ENCODE measurements at regions not wholly inside any gene's neighbourhood (a gene's known extent, or its start where the extent isn't known, plus 50 kb on each side); places are given as distances from the start of the nearest gene placed in this dataset.

DNA sequence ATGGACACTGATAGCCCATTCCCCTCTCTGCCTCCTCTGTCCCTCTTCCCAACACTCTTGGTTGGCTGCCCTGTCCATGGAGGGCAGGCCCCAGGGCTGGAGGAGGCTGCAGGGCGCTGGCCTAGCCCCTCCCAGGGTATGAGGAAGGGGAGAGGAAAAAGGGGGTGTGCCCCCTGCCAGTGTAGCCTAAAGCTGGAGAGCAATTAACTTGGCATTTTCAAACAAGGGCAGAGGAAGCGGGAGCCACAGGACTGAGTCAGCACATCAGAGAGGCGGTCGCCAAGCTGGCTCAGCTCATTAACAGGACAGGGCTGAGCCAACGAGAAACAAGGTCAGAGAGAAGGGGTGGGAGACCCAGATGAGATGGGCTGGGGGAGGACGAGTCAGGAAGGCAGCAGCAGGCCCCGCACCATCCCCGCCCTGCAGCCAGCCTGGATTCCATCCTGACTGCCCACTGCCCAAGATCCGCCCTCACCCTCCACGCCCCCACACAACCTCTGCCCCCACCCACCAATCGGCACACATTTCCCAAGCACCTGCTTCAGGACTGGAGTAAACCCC lies 76.3 kb downstream of the BUD13 start:
- ChIA-PET CTCF (ENCODE audit: low intra/inter-chr PET ratio, low total read pairs) (no interaction called here), POLR2A (no interaction called here)
- no TSS peak for BruUV-seq (replicated peaks)
- Histone ChIP-seq H4K20me1 (ENCODE audit: insufficient read depth, low read length) (no peaks in the 10 kb centered on the region), H3K9me3 (ENCODE audit: low read length) (no peaks in the 10 kb centered on the region), H3K4me3 (replicated peaks in 1 of 3; ENCODE audit: insufficient read depth in 1 of 3, low read depth in 2 of 3, low read length in 3 of 3) (no peak overlapping the region), H2AFZ (ENCODE audit: low read length) (no peak overlapping the region), H3K4me2 (ENCODE audit: low read depth, low read length) (no peak overlapping the region), H3K79me2 (ENCODE audit: insufficient read depth, low read length) (no peaks in the 10 kb centered on the region), H3K9ac (ENCODE audit: insufficient read depth, low read depth, low read length) (no peak overlapping the region), H3K27ac (ENCODE audit: extremely low read length, insufficient read depth, low read length) (no peak overlapping the region), H3K36me3 (replicated peaks in 1 of 2; ENCODE audit: control insufficient read depth in 1 of 2, insufficient read depth in 2 of 2, low read length in 2 of 2) (no peaks in the 10 kb centered on the region), H3K4me1 (ENCODE audit: insufficient read depth, low read length) (no peaks in the 10 kb centered on the region), H3K27me3 (ENCODE audit: control insufficient read depth in 1 of 2, insufficient read depth in 2 of 2, low read length in 2 of 2) (peaks cover 3 to 55% of the 10 kb centered on the region in 2 experiments; a peak in 3 of 5 replicates)
- ATAC-seq, result no peak
- no peak for DNase-seq (ENCODE audit: low spot score)
- no peak for FAIRE-seq
- intact Hi-C loops (cut with micrococcal nuclease; ENCODE audit: unreplicated experiment), result no loop called here
- WGBS (ENCODE audit: low lambda C conversion rate), result 12% methylated on average over 10 of the region's 11 CpGs
- in situ Hi-C loops (cut with HindIII; ENCODE audit: extremely low pct_ligation_motif_present, low pct_unique_long_range_greater_than_20kb), result no loop called here
- TF ChIP-seq SMAD9 (CRISPR knock-in tag; IDR thresholded peaks at IDR 0.05) (no peak), ZNF607 (CRISPR knock-in tag; IDR thresholded peaks at IDR 0.05; ENCODE audit: borderline replicate concordance) (no peak), HIC2 (CRISPR knock-in tag; IDR thresholded peaks at IDR 0.05; ENCODE audit: low read depth) (no peak), ZNF7 (CRISPR knock-in tag; IDR thresholded peaks at IDR 0.05) (no peak), NFYC (CRISPR knock-in tag; IDR thresholded peaks at IDR 0.05) (no peak), ZNF382 (CRISPR knock-in tag; IDR thresholded peaks at IDR 0.05; ENCODE audit: borderline replicate concordance) (no peak), TSC22D2 (CRISPR knock-in tag; IDR thresholded peaks at IDR 0.05; ENCODE audit: borderline replicate concordance) (no peak), ZNF770 (CRISPR knock-in tag; IDR thresholded peaks at IDR 0.05) (no peak), GTF3A (CRISPR knock-in tag; conservative IDR thresholded peaks at IDR 0.05) (no peak), FIP1L1 (IDR thresholded peaks at IDR 0.05; ENCODE audit: borderline replicate concordance, insufficient read depth, low read depth, low read length) (no peak), HNF4G (IDR thresholded peaks at IDR 0.05; ENCODE audit: borderline replicate concordance, low read depth, low read length) (no peak), HNF4G (CRISPR knock-in tag; IDR thresholded peaks at IDR 0.05; ENCODE audit: borderline replicate concordance, low read depth) (no peak), ARID5B (CRISPR knock-in tag; IDR thresholded peaks at IDR 0.05) (no peak)
- TF ChIP-seq, protein P1, sequence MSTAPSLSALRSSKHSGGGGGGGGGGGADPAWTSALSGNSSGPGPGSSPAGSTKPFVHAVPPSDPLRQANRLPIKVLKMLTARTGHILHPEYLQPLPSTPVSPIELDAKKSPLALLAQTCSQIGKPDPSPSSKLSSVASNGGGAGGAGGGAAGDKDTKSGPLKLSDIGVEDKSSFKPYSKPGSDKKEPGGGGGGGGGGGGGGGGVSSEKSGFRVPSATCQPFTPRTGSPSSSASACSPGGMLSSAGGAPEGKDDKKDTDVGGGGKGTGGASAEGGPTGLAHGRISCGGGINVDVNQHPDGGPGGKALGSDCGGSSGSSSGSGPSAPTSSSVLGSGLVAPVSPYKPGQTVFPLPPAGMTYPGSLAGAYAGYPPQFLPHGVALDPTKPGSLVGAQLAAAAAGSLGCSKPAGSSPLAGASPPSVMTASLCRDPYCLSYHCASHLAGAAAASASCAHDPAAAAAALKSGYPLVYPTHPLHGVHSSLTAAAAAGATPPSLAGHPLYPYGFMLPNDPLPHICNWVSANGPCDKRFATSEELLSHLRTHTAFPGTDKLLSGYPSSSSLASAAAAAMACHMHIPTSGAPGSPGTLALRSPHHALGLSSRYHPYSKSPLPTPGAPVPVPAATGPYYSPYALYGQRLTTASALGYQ (CRISPR knock-in tag; IDR thresholded peaks at IDR 0.05), result no peak

All from HepG2 (cell line).